Activated CD8-positive, alpha-beta memory T cell treated with anti-CD3 and anti-CD28 coated beads for 24 hours (primary cell): ENCODE measurements at regions not wholly inside any gene's neighbourhood (a gene's known extent, or its start where the extent isn't known, plus 50 kb on each side); places are given as distances from the start of the nearest gene placed in this dataset.

Source experiments
- DNase-seq: peaks from one replicate; pipeline ENCODE4 v3.0.0-alpha.2; 2020

GRCh38 chr21:24188506-24188905 is 1418.8 kb downstream of the MRPL39 start:
- no peak for DNase-seq

GRCh38 chr21:24183077-24183476 is 1424.2 kb downstream of the MRPL39 start:
- no peak for DNase-seq

- no peak for DNase-seq
These were observed 1428.2 kb downstream of the MRPL39 start for GRCh38 chr21:24179110-24179509.

- no peak for DNase-seq
These were observed 1432.2 kb downstream of the MRPL39 start for GRCh38 chr21:24175106-24175505.

GRCh38 chr21:24171736-24172135 is 1435.5 kb downstream of the MRPL39 start:
- DNase-seq, result no peak

DNA sequence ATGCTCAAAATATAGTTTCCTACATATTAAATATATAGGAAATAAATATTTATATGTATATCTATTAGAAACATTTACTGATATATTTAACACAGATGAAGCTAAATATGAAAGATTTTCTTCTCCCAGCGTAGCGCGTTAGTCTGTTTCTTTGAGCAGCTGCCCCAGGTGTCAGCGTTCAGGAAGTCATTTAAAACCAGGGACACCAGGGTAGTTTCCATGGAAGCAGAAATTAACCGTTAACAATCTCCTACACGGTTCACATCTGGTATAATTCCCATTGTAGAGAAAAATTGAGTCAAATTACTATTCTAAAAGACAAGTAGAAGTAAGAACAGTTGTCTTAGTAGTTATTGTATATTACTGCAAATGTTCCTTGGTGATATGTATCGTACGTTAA is 1443.7 kb downstream of the MRPL39 start:
- no peak for DNase-seq

- no peak for DNase-seq
These were observed 1446.8 kb downstream of the MRPL39 start for GRCh38 chr21:24160528-24160927.

DNA sequence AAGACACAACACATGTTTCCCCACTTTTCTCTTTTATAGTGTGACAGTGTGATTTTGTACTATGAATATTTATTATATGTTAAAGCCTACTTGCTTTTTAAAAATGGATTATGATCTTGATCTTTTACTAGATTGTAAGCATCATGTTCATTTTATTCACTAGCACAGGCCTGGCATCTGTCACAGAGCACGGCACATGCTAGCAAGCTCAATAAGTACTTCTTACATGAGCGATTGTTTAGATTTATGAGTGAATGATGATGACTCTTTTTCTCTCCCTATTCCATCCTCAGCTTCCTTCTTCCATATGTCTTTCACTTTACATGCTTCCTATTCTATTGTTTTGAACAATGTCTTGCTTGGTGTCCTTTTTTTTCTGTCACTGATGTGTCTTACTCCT is 1454.1 kb downstream of the MRPL39 start:
- no peak for DNase-seq

- no peak for DNase-seq
These were observed 1456.5 kb downstream of the MRPL39 start for GRCh38 chr21:24150753-24151152.

DNA sequence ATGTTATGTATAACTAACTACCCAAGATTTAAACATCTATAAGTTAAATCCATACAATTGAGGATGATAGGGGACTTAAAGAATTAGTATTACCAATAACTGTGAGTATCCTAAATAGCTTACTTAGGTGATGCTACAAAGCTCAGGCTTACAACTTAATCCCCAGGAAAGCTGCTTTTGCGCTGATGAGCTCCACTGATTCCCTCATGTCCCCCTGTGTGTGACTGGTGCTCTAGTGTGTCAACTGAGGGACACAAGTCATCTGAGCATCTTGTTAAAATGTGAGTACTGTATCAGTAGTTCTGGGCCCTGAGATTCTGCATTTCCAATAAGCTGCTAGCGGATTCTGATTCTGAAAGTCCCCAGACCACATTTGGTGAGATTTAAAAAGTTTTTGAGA is 1458.8 kb downstream of the MRPL39 start:
- DNase-seq, result no peak

GRCh38 chr21:24147674-24148073 is 1459.6 kb downstream of the MRPL39 start:
- DNase-seq, result no peak

- no peak for DNase-seq
These were observed 1476.2 kb downstream of the MRPL39 start for GRCh38 chr21:24131056-24131455.

DNA sequence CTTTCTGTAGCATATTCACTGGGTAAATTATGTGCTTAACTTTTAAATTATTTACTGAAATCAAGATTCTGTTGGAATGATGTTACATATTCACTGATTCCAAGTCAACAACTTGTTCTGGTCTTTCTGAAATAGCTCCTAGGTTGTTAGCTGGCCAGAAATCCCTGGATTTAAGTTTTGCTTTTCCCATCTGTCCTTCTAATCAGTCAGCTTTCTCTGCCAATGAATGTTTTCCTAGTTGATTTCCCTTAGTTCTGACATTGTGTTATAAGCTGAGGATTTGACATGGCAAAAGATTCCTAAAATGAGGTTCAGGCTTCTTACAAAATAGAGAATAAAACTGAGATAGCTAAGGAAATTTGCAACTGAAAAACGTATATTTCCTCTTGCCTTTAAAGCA is 1479.6 kb downstream of the MRPL39 start:
- no peak for DNase-seq

DNA sequence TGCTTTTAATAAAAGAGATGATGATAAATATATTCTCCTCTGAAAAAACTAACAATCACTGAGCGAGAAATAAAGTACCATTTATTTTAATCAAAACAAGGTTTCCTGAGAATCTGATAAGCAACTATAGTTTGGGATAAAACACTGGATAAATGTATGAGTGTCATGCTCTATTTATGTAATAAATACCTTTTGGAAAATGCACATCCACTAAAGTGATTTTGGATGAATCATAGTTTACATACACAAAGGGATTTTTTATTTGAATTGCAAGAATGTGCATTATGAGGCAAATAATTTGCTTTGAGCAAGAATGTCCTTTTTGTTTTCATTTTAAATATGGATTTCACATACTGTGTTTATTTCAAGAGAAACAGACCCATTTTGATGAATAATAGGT is 1483.5 kb downstream of the MRPL39 start:
- no peak for DNase-seq

- DNase-seq, result no peak
These were observed 1488.4 kb downstream of the MRPL39 start for GRCh38 chr21:24118738-24119459.

GRCh38 chr21:24115141-24115540 is 1492.1 kb downstream of the MRPL39 start:
- DNase-seq, result no peak

DNA sequence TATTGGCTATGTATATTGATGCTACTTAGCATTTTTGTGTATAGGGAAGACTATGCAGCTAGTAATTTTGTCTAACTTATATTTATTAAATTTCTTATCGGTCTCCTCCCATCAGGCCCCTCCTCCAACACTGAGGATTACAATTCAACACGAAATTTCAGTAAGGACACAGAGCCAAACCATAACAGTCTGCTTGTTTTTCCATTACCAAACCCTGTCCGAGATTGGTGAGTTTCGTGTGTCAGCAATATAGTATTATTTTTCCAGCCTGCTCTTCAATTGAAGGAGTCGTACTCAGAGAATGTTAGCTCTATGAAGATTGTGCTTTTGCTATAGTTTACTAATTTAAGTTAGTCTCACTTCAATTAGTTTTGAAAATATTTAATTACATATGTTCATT is 1495.3 kb downstream of the MRPL39 start:
- no peak for DNase-seq

DNA sequence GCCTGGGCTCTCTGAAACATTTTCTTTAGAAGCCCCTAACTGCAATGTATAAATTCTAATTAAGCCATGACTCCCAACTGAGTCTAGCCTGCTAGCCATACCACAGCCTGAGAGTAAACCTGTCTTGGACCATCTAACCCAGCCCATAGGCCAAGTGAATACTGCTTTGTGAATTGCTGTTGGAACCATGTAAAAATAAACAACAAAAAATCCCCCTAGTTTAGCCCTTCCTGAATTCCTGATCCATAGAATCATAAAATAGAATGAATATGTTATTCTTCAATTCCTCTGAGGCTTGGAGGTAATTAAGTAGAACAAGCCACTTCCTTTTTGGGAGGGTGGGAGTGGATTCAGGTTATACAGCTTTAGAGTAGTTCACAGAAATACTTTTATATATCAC is 1496.4 kb downstream of the MRPL39 start:
- no peak for DNase-seq

DNA sequence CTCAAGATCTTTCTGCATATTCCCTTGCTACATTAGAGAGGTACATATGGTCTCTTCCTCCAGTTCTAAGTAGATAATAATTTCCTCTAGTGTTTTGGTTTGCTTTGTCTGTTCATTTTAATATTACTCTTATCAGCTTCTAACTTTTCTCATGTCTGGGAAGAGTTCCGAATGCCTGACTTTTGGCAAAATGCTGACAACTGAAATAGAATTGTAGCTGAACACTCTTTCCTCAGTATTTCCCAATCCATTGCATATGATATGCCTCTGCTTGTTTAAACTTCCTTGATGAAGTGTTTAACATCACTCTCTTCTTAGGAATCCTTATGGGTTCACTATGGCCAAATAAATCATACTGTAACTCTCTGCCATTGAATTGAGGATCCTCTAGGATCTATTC is 1510.1 kb downstream of the MRPL39 start:
- DNase-seq, result no peak

DNA sequence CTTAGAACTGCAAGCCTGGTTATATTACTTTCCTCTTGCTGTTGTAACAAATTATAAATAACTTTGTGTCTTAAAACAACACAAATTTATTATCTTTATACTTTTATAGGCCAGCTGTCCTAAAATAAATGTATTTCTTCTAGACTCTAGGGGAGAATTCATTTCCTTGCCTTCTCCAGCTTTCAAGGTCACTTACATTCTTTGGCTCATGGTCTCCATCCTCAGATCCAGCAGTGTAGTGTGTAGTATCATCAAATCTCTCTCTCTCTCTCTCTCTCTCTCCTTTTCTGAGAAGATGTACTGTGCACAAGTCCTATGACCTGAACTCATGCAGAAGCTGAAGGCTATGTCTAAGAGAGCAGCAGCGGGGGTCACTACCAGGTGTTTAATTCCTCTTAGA is 1510.6 kb downstream of the MRPL39 start:
- no peak for DNase-seq

DNA sequence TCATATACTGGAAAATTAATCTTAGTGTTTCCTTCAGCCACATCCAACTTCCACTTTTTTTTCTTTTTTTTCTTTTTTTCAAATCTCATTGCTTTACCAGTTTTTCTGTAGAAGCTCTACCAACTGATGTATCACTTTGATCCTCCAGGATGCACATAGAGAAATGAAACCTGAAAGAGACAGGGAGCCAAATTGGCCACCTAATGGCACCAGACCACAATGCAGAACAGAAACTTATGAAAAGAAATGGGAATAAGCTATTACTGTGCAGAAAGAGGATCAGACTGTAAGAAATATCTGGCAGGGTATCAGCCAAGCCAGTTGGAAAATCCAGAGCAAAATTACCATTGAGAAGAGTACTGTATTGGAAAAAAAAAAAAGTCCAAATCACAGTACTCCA is 1514.2 kb downstream of the MRPL39 start:
- DNase-seq, result no peak

DNA sequence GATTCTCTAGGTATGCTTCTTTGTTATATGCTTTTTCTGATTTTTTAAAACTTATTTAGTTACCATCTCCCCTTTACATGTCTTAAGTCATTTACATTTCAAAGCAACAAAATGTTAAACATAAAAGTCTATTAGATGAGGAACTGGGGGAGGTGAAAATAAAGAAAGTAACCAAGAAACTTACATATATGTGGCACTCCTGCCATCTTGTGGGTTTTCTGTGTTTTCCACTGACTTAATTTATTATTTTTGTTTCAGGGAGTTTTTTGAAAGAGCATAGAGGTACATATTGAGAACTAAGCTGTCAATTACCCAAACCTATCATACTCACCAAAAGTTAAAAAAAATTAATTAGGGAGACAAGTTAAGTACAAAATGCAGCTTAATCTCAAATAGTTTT is 1531.1 kb downstream of the MRPL39 start:
- no peak for DNase-seq

- no peak for DNase-seq
These were observed 1551.6 kb downstream of the MRPL39 start for GRCh38 chr21:24055696-24056095.

DNA sequence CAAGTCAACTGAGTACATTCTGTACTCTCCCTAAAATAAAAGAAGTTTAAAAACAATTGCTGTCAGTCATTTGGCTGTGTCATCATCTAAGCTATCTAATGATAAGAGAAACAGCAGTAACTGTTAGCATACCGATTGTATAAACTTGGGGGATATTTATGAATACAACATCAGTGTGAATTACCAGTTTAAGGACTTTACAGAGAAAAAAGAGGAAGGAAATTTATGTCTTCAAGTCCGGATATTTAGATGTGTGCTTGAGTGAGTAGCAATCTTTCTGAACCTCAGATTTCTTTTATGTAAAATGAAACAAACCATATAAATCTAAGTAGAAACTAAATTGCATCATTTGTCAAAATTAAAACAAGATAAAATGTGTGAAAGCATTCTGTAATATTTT is 1557.0 kb downstream of the MRPL39 start:
- no peak for DNase-seq

- DNase-seq, result no peak
These were observed 1560.3 kb downstream of the MRPL39 start for GRCh38 chr21:24046829-24047443.
